Activated CD4-positive, alpha-beta T cell treated with anti-CD3 and anti-CD28 coated beads, Interleukin-2, amount 50 U/mL, for 16 hours (primary cell): ENCODE measurements at regions not wholly inside any gene's neighbourhood (a gene's known extent, or its start where the extent isn't known, plus 50 kb on each side); places are given as distances from the start of the nearest gene placed in this dataset.

Experiments used
- DNase-seq: peaks from one replicate; pipeline ENCODE4 v3.0.0-alpha.2; 2020

- no peak for DNase-seq
Measured at GRCh38 chr9:10674586-10674985, 61.8 kb upstream of the PTPRD start.

GRCh38 chr9:10678010-10678409 lies 65.2 kb upstream of the PTPRD start:
- DNase-seq, result no peak

DNA sequence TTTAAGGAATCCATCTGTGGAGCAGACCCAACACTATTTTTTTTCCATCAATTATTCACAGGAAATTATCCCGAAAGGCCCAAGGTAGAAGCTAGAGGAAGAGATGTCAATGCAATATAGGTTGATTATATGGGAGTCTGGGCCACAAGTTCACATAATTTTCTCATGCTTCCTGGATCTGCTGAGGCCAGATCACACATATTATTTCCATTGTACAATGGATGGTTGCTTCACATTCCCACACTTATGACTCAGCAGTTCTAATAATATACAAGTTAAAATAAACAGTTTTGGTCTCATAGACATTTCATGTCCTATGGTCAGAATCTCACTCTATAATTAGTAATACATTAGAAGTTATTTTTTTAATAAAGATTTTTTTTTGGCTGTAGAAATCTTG lies 66.0 kb upstream of the PTPRD start:
- DNase-seq, result no peak

GRCh38 chr9:10686943-10687342 lies 74.1 kb upstream of the PTPRD start:
- DNase-seq, result no peak

- no peak for DNase-seq
Measured at GRCh38 chr9:10690546-10690945, 77.7 kb upstream of the PTPRD start.

DNA sequence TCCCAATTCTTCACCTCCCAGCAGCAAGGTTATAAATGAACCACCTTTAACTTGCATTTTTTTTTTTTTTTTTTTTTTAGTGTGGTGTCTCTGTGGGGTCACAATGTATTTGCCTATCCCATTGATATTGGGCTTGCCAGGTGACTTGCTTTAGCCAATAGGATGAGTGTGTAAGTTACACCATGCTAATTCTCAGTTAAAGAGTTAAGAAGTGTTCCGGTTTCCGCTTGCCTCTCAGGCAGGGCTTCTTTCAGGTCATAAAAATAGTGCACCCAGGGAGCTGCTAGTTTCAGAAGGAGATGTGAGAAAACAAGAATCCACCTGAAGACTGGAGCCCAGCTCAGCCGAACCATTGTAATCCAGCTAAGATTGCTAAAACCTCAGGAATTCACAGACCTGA lies 84.2 kb upstream of the PTPRD start:
- DNase-seq, result no peak

DNA sequence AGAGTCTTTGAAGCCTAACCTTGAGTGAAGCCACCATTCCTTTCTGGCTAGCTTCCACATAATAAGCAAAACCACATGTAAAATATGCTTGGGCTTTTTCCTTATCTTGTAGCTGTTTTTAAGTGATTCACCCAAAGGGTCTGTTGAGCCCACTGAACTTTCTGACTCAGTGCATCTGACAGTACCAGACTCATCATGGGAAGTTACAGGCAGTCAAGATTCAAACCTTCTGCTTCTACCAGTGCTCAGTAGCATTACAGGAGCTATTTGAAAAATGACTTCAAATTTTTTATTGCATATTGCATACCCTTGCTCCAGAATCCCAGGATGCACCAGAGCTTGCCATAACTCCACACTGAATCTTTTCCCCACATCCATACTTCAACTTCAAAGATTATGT lies 87.5 kb upstream of the PTPRD start:
- no peak for DNase-seq

DNA sequence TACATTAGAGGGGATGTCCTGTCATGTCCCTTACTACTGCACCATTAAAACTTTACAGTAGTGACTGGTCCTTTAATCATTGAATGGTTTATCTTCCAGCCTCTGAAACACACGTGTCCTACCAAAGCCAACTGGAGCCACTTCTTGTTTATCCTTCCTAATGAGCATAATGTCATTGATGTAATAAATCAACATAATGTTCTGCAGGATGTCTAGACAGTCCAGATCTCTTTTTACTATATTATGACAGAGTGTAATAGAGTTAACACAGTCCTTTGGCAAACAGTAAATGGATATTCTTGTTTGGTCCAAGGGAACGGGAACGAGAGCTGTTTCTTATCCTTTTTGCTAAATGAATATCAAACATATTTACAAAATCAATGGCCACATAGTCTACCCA lies 88.1 kb upstream of the PTPRD start:
- no peak for DNase-seq

- no peak for DNase-seq
Measured at GRCh38 chr9:10701906-10702305, 89.1 kb upstream of the PTPRD start.

DNA sequence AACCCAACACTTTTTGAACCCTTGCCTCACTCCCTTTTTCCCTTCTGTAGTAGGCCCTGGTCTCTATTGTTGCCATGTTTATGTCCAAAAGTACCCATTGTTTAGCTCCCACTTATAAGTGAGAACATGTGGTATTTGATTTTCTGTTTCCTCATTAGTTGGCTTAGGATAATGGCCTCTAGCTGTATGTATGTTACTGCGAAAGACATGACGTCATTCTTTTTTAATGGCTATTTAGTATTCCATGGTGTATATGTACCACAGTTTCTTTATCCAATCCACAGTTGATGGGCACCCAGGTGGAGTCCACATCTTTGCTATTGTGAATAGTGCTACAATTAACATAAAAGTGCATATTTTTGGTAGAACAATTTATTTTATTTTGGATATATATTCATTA lies 90.3 kb upstream of the PTPRD start:
- no peak for DNase-seq

DNA sequence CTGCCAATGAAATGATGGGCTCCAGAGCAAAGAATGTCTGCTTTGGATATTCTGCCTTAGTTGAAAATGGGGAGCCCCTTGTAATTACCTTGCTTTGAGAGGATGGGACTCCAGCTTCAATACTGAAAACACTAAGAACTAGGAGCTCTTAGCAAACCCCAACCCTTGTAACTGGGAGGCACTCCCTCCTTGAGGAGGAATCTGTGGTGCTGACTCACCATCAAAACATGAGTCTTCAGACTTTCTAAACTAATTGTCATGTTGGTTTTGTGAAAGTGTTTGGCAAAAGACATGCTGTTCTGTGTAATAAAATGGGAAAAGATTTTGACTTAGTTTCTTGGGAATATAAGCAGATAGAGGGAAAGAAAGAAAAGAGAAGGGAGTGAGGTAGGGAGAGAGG lies 91.9 kb upstream of the PTPRD start:
- no peak for DNase-seq

- DNase-seq, result no peak
Measured at GRCh38 chr9:10705383-10705782, 92.6 kb upstream of the PTPRD start.

- no peak for DNase-seq
Measured at GRCh38 chr9:10706788-10707187, 94.0 kb upstream of the PTPRD start.

GRCh38 chr9:10721301-10721700 lies 108.5 kb upstream of the PTPRD start:
- no peak for DNase-seq

DNA sequence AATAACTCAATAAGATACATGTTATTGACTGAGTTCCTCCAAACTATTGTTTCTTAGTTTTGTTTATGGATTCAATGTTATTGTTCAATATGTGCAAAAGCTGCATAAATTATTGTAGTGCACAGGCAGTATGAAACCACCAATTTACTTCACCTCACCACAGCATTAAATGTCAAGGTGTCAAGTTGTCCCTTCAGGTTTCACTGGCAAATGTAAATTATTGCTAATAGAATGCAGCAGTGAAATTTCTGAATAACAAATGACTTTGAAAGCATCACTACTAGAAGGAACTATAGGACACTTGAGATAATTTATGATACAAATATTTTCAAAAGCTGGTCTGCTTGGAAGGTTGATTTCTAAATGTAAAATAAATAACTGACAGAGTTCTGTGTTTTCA lies 116.4 kb upstream of the PTPRD start:
- DNase-seq, result no peak

DNA sequence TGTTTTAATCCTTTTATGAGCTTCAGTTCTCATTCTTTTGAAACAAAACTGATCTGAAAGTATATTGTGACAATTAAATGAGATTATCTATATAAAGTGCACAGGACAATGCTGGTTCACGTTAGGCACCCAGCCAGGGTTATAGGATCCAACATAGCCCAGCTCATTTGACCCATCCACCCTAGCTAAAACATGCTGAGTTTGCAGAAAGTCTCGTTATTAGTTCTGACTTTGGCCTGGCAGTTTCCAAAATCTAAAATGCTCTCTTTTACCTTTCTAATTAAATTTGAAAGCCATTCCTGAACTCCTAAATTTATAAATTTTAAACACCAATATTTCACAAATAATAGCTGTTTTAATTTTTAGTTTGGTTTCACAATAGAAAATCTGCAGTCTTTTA lies 131.9 kb upstream of the PTPRD start:
- DNase-seq, result no peak

DNA sequence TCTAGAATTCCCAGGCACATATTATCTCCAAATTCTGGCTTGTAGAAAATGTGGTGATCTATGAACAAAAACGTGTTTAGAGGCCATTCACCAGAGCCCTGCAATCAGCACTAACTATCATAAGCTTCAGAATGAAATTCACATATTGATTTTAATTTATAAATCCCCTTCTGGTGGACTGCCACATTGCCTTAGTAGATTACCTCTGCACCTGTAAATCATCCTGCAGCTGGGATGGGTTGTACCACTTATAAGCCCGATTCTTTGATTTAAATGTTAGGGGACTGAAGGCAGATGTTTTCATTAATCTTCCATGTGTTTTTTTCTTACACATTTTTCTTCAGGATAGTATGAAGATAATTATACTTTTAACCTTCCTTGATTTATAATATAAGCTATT lies 140.7 kb upstream of the PTPRD start:
- no peak for DNase-seq

- DNase-seq, result no peak
Measured at GRCh38 chr9:10764481-10764880, 151.7 kb upstream of the PTPRD start.

DNA sequence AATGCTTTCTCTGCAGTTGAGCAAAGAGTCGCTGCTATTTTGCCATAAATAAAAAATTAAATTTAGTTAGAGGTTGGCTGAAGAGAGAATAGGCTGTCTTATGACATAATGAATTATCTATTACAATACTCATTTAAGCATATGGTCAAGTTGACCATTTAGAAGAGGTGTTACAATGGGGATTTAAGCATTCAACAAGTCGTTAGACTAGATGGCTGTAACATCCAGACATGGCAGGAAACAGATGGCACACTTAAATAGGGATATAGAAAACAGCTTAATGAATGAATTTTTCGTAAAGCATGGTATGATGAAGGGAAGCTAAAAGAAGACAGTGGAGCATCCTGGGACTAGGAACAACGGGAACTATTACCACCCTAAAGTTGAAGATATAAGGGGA lies 160.3 kb upstream of the PTPRD start:
- no peak for DNase-seq

DNA sequence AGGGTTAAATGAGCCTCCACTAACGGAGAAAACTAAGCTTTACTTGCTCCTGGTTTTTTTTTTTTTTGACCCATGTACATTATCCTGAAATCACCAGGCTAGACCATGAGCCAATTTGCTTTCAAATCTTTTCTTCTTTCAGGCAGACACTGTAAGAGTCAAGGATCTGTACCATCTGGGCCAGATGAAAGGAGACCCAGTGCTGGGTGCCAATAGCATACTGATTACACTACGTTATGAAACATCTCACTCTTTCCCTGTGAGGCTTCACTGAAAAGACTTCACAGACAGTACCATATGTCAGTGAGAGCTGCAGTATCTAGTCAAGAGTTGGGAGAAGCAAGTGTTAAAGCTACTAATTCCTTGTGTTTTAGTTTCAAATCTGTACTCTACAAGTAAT lies 161.2 kb upstream of the PTPRD start:
- no peak for DNase-seq

DNA sequence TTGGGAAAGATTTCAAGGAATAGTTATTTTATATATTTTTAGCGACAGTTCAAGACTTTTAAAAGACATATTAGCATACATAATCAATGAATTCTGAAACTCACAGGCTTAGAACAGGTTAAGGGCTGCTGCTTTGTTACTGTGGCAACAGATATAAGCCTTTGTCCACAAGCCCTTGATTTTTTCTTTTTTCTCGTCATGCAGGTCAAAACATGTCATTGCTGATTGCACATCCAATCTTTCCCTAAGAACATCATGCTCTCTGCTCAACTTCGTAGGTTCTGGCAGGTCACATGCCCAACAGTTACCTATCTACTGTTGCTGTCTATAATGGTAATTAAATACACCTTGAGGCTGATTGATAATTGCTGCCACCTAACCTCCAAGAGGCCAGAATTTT lies 172.5 kb upstream of the PTPRD start:
- DNase-seq, result no peak

GRCh38 chr9:10793306-10793705 lies 180.5 kb upstream of the PTPRD start:
- no peak for DNase-seq

- no peak for DNase-seq
Measured at GRCh38 chr9:10804486-10804885, 191.7 kb upstream of the PTPRD start.

GRCh38 chr9:10806868-10807267 lies 194.1 kb upstream of the PTPRD start:
- no peak for DNase-seq

GRCh38 chr9:10818206-10818605 lies 205.4 kb upstream of the PTPRD start:
- DNase-seq, result no peak

- DNase-seq, result no peak
Measured at GRCh38 chr9:10835791-10836463, 223.1 kb upstream of the PTPRD start.
